Fibroblast of skin of right biceps (primary cell): ENCODE measurements at regions not wholly inside any gene's neighbourhood (a gene's known extent, or its start where the extent isn't known, plus 50 kb on each side); places are given as distances from the start of the nearest gene placed in this dataset.

Source experiments
- DNase-seq: peaks from one replicate; pipeline ENCODE4 v3.0.0-alpha.2; 2013

GRCh38 chr13:26822146-26822545 is 61.6 kb upstream of the GPR12 start:
- no peak for DNase-seq

- no peak for DNase-seq
These were observed 61.1 kb upstream of the GPR12 start for GRCh38 chr13:26821672-26822071.

GRCh38 chr13:26820871-26821270 is 60.3 kb upstream of the GPR12 start:
- no peak for DNase-seq

- no peak for DNase-seq
These were observed 58.5 kb upstream of the GPR12 start for GRCh38 chr13:26819046-26819445.

- DNase-seq = no peak
These were observed 56.3 kb upstream of the GPR12 start for GRCh38 chr13:26816881-26817280.

GRCh38 chr13:26813980-26814348 is 53.4 kb upstream of the GPR12 start:
- DNase-seq = no peak

GRCh38 chr13:26813321-26813979 is 52.9 kb upstream of the GPR12 start:
- DNase-seq = no peak

GRCh38 chr13:26811581-26811980 is 51.0 kb upstream of the GPR12 start:
- no peak for DNase-seq
